Stimulated activated memory B cell treated with anti-CD40 and anti-IgM and Interleukin-4, amounts not matched to agents 10 μg/mL and 1 μg/mL and 100 μg/mL, for 72 hours (primary cell): ENCODE measurements at regions not wholly inside any gene's neighbourhood (a gene's known extent, or its start where the extent isn't known, plus 50 kb on each side); places are given as distances from the start of the nearest gene placed in this dataset.
A peak's percentile ranks its signal among the peaks of the same experiment; 100 is the strongest.

Source experiments
- ATAC-seq: fragments of 150-1000 bp; cut with Tn5 transposase; 2 replicates; pipeline ENCODE4 v1.10.0; 2021
- H3K27ac Mint-ChIP-seq: one replicate; pipeline ENCODE4 v1.8.0; 2022; ENCODE audit warnings: mild to moderate bottlenecking, mixed read lengths
- H3K27me3 Mint-ChIP-seq: one replicate; pipeline ENCODE4 v1.8.0; 2022; ENCODE audit warnings: mixed read lengths
- H3K36me3 Mint-ChIP-seq: one replicate; pipeline ENCODE4 v1.8.0; 2022; ENCODE audit warnings: mixed read lengths
- H3K4me1 Mint-ChIP-seq: one replicate; pipeline ENCODE4 v1.8.0; 2022; ENCODE audit warnings: mixed read lengths
- H3K4me3 Mint-ChIP-seq: one replicate; pipeline ENCODE4 v1.8.0; 2022; ENCODE audit warnings: mild to moderate bottlenecking, moderate library complexity, mixed read lengths
- H3K9me3 Mint-ChIP-seq: one replicate; pipeline ENCODE4 v1.8.0; 2022; ENCODE audit warnings: mixed read lengths

DNA sequence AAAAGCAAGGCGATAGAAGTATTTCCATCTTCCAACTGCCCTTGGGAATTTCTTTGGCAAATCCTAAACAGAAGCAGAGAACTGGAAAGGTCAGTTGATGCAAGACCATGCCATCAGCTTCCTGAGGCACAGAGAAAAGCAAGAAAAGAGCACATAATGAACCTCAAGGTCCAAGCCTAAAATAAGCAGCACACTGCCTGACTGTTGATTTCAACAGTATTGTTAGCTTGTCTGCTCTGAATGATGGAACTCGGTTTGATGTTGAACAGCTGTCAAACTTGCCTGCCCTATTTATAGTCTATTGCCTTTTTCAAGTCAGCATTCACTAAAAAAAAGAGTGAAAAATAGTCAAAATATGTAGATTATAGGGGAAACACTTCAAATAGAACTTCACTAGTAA is 1192.0 kb upstream of the PHF14 start:
- ATAC-seq, result no peak
- Mint-ChIP-seq H3K27ac (no peak overlapping the region), H3K36me3 (no peaks in the 10 kb centered on the region), H3K9me3 (peaks cover 4% of the 10 kb centered on the region), H3K4me1 (no peaks in the 10 kb centered on the region), H3K4me3 (no peak overlapping the region), H3K27me3 (no peaks in the 10 kb centered on the region)

DNA sequence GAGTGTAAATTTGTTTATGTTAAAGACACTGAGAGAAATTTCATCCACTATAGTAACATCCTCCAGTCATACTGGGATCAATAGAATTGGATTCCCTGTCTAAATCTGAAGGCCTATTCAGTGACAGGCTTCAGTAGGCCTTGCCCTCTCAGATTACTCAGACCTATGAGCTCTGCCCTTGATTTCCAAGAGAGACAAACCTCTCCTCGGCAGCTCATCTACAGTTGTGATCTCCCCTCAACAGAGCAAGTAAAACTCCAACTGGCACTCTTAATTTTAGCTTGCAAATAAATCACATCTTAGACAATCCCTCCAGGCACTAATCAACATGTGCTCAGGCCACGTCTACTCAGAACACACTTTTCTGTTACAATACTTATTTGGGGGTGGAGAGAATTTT is 1191.4 kb upstream of the PHF14 start:
- Mint-ChIP-seq H3K4me3 (no peak overlapping the region), H3K36me3 (no peaks in the 10 kb centered on the region), H3K4me1 (no peaks in the 10 kb centered on the region), H3K9me3 (peaks cover 3% of the 10 kb centered on the region), H3K27me3 (no peaks in the 10 kb centered on the region), H3K27ac (no peak overlapping the region)
- no peak for ATAC-seq

GRCh38 chr7:9785211-9785610 is 1188.5 kb upstream of the PHF14 start:
- H3K4me3 Mint-ChIP-seq, result no peak overlapping the region

DNA sequence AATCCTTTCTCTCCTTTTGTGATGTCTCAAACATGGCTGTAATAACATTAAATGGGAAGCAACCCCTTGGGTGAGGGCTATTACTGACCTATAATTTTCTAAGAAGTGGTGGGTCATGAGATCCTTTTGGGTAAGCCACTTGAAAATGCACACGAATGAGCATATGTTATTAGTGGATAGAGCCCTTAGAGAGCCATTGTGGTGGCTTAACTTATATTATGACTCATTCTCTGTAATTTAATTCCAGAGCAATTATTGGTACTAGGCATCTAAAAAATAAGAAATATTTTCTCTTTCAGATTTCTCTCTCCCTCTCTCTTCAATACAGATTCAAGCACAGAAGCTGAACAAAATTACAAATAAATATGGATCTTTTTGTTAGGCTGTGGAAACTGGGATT is 1177.4 kb upstream of the PHF14 start:
- Mint-ChIP-seq H3K4me1 (no peaks in the 10 kb centered on the region), H3K36me3 (no peaks in the 10 kb centered on the region), H3K9me3 (no peaks in the 10 kb centered on the region), H3K27me3 (no peaks in the 10 kb centered on the region), H3K4me3 (no peak overlapping the region), H3K27ac (no peak overlapping the region)
- ATAC-seq, result no peak

More at GRCh38 chr7:9785211-9785610, 1188.5 kb upstream of the PHF14 start:
- no peaks in the 10 kb centered on the region for H3K4me1 Mint-ChIP-seq
- H3K27ac Mint-ChIP-seq, result no peak overlapping the region
- no peaks in the 10 kb centered on the region for H3K27me3 Mint-ChIP-seq
- no peaks in the 10 kb centered on the region for H3K36me3 Mint-ChIP-seq
- no peak for ATAC-seq
- H3K9me3 Mint-ChIP-seq, result peaks cover 3% of the 10 kb centered on the region

DNA sequence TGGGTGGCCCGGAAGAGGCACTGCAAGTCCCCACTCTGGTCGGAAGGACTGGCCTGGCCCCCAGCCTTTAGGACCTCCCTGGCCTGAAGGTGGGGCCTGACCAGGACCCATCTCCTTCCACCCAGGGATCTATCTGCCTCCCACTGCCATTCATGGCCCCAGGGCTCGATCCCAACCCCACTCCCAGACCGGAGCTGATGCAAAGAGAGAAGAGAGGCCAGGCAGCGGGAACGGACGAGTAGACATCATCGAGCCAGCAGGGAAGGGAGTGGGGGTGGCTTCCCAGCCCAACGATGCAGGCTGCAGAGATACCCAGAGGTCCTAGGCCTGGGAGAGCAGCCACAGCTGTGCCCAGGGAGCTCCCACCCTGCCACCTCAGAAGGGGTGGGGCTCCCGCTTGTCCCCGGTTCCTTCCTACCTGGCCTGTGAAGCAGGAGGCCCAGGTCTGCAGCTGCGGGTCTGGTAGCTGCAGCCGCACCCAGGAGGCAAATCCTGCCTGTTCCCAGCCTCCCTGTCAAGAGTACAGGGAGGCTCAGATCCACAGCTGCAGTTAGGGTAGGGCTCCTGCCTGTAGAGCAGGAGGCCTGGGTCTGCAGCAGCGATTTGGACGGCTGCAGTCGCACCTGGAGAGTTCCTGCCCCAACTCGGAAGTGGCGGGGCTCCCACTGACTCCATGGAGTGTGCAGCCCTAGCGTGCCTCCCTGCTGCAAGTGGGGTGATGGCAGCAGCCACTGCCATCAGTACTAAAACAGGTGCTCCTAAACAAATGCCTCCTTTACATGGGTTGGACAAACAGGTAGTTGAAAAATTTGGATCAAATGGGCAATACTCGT is 1151.0 kb upstream of the PHF14 start:
- ATAC-seq, result peak; percentile 60
- Mint-ChIP-seq H3K36me3 (no peaks in the 10 kb centered on the region), H3K27me3 (no peaks in the 10 kb centered on the region), H3K9me3 (peaks cover 6% of the 10 kb centered on the region), H3K27ac (no peak overlapping the region), H3K4me3 (no peak overlapping the region), H3K4me1 (no peaks in the 10 kb centered on the region)

- Mint-ChIP-seq H3K4me3 (no peak overlapping the region), H3K27ac (no peak overlapping the region), H3K9me3 (no peaks in the 10 kb centered on the region), H3K27me3 (no peaks in the 10 kb centered on the region), H3K36me3 (no peaks in the 10 kb centered on the region), H3K4me1 (no peaks in the 10 kb centered on the region)
- ATAC-seq, result no peak
Observed at GRCh38 chr7:9835199-9835598, 1138.5 kb upstream of the PHF14 start.

- H3K4me3 Mint-ChIP-seq, result no peak overlapping the region
- no peaks in the 10 kb centered on the region for H3K4me1 Mint-ChIP-seq
- no peaks in the 10 kb centered on the region for H3K36me3 Mint-ChIP-seq
Observed at GRCh38 chr7:9836671-9837070, 1137.0 kb upstream of the PHF14 start.

GRCh38 chr7:9842301-9842700 is 1131.4 kb upstream of the PHF14 start:
- H3K27ac Mint-ChIP-seq, result no peak overlapping the region
- no peaks in the 10 kb centered on the region for H3K9me3 Mint-ChIP-seq
- no peak for ATAC-seq
- no peaks in the 10 kb centered on the region for H3K4me1 Mint-ChIP-seq
- no peaks in the 10 kb centered on the region for H3K27me3 Mint-ChIP-seq
- no peaks in the 10 kb centered on the region for H3K36me3 Mint-ChIP-seq
- no peak overlapping the region for H3K4me3 Mint-ChIP-seq

More at GRCh38 chr7:9836671-9837070, 1137.0 kb upstream of the PHF14 start:
- Mint-ChIP-seq H3K9me3 (no peaks in the 10 kb centered on the region), H3K27ac (no peak overlapping the region), H3K27me3 (no peaks in the 10 kb centered on the region)
- no peak for ATAC-seq

- no peaks in the 10 kb centered on the region for H3K4me1 Mint-ChIP-seq
- no peak for ATAC-seq
Observed at GRCh38 chr7:9846902-9847301, 1126.8 kb upstream of the PHF14 start.

DNA sequence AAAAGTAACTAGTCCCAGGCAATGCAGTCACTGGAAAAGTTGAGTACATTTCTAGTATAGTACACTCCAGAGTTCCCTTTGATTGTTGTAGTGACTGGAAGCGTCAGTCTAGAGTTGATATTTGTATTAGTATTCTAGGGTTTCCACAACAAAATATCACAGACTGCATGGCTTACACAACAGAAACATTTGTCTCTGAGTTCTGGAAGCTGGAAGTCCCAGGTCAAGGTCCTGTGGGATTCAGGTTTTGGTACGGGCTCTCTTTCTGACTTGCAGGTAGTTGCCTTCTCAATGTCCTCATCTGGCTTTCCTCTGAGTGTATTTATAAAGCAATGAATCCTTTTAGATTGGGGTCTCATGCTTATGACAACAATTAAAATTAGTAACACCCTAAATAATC is 1119.1 kb upstream of the PHF14 start:
- H3K4me1 Mint-ChIP-seq, result no peaks in the 10 kb centered on the region
- H3K36me3 Mint-ChIP-seq, result no peaks in the 10 kb centered on the region
- no peak overlapping the region for H3K27ac Mint-ChIP-seq
- no peak for ATAC-seq
- peaks cover 3% of the 10 kb centered on the region for H3K9me3 Mint-ChIP-seq
- no peaks in the 10 kb centered on the region for H3K27me3 Mint-ChIP-seq
- no peak overlapping the region for H3K4me3 Mint-ChIP-seq

More at GRCh38 chr7:9846902-9847301, 1126.8 kb upstream of the PHF14 start:
- Mint-ChIP-seq H3K27me3 (no peaks in the 10 kb centered on the region), H3K36me3 (no peaks in the 10 kb centered on the region), H3K27ac (no peak overlapping the region), H3K9me3 (peaks cover 3% of the 10 kb centered on the region), H3K4me3 (no peak overlapping the region)

- Mint-ChIP-seq H3K4me3 (no peak overlapping the region), H3K27ac (no peak overlapping the region), H3K27me3 (no peaks in the 10 kb centered on the region), H3K9me3 (no peaks in the 10 kb centered on the region), H3K4me1 (no peaks in the 10 kb centered on the region), H3K36me3 (no peaks in the 10 kb centered on the region)
- no peak for ATAC-seq
Observed at GRCh38 chr7:9856668-9857067, 1117.0 kb upstream of the PHF14 start.

- ATAC-seq, result no peak
- no peak overlapping the region for H3K27ac Mint-ChIP-seq
Observed at GRCh38 chr7:9863545-9863944, 1110.1 kb upstream of the PHF14 start.

DNA sequence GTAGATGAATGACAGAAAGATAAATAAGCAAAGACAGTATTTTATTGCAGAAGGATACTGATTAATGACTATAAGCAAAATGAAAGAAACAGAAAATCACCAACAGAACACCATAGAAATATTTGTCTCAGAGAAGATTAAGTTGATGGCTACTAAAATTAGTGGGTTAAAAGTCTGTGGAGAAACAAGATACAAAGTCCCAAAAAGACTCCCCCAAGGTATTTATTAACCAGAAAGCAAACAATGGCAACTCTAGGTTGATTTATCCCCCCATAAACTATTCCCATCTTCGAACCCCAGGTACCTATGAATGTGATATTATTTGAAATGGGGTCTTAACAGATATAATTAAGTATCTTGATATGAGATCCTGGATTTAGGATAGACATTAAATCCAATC is 1104.5 kb upstream of the PHF14 start:
- no peak overlapping the region for H3K27ac Mint-ChIP-seq
- no peak overlapping the region for H3K4me3 Mint-ChIP-seq
- ATAC-seq, result no peak
- H3K36me3 Mint-ChIP-seq, result no peaks in the 10 kb centered on the region
- no peaks in the 10 kb centered on the region for H3K4me1 Mint-ChIP-seq
- no peaks in the 10 kb centered on the region for H3K27me3 Mint-ChIP-seq
- no peaks in the 10 kb centered on the region for H3K9me3 Mint-ChIP-seq

More at GRCh38 chr7:9863545-9863944, 1110.1 kb upstream of the PHF14 start:
- Mint-ChIP-seq H3K4me3 (no peak overlapping the region), H3K9me3 (no peaks in the 10 kb centered on the region), H3K36me3 (no peaks in the 10 kb centered on the region), H3K27me3 (no peaks in the 10 kb centered on the region), H3K4me1 (no peaks in the 10 kb centered on the region)

GRCh38 chr7:9869566-9869965 is 1104.1 kb upstream of the PHF14 start:
- no peaks in the 10 kb centered on the region for H3K9me3 Mint-ChIP-seq
- H3K4me3 Mint-ChIP-seq, result no peak overlapping the region
- no peaks in the 10 kb centered on the region for H3K4me1 Mint-ChIP-seq
- H3K27me3 Mint-ChIP-seq, result no peaks in the 10 kb centered on the region
- H3K27ac Mint-ChIP-seq, result no peak overlapping the region
- H3K36me3 Mint-ChIP-seq, result no peaks in the 10 kb centered on the region
- no peak for ATAC-seq

DNA sequence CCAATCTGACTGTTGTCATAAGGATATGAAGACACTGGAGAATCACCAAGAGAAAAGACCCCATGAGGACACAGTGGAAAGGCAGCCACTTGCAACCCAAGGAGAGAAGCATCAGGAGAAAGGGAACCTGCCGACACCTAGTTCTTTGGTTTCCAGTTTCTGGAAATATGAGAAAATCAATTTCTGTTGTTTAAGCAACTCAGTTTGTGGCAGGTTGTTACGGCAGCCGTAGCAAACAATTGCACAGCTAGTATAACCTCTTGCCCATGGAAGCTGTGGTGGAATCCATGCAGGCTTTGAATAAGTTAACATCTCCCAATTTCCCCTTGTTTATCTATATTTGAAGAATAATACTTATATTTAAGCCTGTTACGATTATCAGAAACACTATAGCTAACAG is 1103.0 kb upstream of the PHF14 start:
- Mint-ChIP-seq H3K27ac (no peak overlapping the region), H3K4me1 (no peaks in the 10 kb centered on the region), H3K36me3 (no peaks in the 10 kb centered on the region), H3K4me3 (no peak overlapping the region), H3K27me3 (no peaks in the 10 kb centered on the region), H3K9me3 (no peaks in the 10 kb centered on the region)
- no peak for ATAC-seq

DNA sequence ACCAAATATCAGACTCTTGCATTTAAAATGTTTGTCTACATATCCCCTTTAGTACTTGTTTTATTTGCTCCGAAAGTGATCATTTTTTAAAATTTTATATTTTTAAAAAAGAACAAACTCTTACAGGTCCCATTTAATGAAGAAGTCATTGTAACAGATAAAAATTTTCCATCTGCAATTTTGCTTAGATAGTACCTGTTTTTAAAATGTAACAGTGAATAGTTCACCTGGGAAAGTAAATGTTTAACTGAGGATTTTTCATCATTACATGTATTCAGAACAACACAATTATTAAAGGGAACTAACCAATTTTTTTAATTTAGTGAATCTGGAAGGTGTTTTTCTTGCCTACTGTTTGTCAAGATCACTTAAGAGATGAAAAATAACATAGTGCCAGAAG is 1099.5 kb upstream of the PHF14 start:
- peaks cover 3% of the 10 kb centered on the region for H3K9me3 Mint-ChIP-seq
- H3K27ac Mint-ChIP-seq, result no peak overlapping the region
- ATAC-seq, result no peak
- no peak overlapping the region for H3K4me3 Mint-ChIP-seq
- H3K27me3 Mint-ChIP-seq, result no peaks in the 10 kb centered on the region
- no peaks in the 10 kb centered on the region for H3K36me3 Mint-ChIP-seq
- H3K4me1 Mint-ChIP-seq, result no peaks in the 10 kb centered on the region
